HG03575 (cell line): ENCODE measurements at regions not wholly inside any gene's neighbourhood (a gene's known extent, or its start where the extent isn't known, plus 50 kb on each side); places are given as distances from the start of the nearest gene placed in this dataset.
"Not testable (repeated sequence)": the region's sequence is repeated elsewhere in the genome, so short reads cannot be mapped to it uniquely, and the experiment has no call there.

Experiments used
- ATAC-seq: cut with Tn5 transposase; IDR thresholded peaks from one replicate; pipeline ENCODE4 v1.9.1; 2021; ENCODE audit not compliant: unreplicated experiment, insufficient number of reproducible peaks, low FRiP score; ENCODE audit errors: extremely low read depth

DNA sequence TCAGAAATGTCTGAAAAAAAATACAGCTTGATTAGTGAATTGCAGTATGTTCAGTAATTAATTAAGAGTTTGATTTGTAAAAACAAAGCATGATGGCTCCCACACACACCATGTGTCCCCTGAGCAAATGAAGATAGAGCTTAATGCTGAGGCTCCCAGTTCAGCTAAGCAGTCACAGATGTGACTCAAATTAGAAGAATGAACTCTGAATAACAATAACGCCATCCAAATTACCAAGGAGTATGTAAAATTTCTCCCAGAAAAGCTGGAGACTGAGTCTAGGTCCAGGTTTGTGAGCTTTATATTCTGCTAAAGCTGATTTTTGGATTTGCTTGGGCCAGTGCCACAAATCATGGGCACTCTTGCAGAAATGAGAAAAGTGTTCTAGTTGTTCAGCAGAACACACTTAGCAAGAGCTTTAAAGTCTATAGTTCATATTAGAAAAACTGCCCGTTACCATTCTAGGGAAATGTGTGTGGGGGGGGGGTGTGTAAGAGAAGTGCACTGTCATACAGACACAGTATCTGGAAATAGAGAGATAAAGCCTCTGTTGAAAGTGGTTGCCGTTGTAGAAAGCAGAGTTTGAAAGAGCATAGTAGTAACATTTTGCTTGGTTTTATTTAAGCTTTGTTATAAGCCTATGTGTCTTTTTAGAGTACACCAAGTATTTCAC lies 253.1 kb downstream of the BCAT1 start:
- no peak for ATAC-seq

- no peak for ATAC-seq
Measured at GRCh38 chr12:24695103-24695502, 253.8 kb downstream of the BCAT1 start.

GRCh38 chr12:24688601-24689000 lies 260.3 kb downstream of the BCAT1 start:
- ATAC-seq, result no peak

DNA sequence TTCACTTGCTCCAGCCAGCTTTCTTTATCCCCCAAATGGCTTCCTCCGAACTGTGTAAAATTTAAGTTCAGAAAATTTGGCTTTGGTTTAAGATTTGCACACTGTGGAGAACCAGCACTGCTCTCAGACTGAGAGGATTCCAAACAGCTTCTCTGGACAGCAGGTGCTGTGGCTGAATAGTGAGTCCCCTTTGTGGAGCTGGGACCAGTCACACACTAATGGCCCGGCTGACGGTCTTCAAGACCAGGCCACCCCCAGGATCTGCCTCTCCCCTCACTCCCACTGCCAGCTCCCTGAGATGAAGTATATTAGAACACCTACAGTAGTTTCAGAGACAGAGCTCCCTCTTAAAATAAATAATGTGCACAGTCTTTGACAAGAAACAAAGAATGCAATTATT lies 267.3 kb downstream of the BCAT1 start:
- ATAC-seq, result no peak

DNA sequence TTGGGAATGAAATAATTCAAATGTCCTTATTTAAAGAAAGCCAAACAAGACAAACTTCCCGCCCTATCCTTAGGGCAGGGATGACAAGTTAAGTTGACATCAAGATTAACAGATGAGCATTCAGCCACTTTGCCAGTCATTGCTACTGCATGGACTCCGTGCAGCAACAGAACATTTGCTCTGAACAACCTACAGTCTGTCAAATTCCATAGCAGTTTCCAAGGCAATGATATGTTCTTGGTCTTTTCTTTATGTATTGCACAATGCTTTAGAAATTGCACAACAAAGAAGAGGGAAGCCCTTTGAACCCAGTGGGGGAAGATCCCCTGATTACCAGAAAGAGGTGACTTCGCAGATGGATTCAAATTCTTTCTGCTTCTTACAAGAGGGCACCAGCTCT lies 269.8 kb downstream of the BCAT1 start:
- ATAC-seq, result no peak

- ATAC-seq, result no peak
Measured at GRCh38 chr12:24678436-24678835, 270.5 kb downstream of the BCAT1 start.

DNA sequence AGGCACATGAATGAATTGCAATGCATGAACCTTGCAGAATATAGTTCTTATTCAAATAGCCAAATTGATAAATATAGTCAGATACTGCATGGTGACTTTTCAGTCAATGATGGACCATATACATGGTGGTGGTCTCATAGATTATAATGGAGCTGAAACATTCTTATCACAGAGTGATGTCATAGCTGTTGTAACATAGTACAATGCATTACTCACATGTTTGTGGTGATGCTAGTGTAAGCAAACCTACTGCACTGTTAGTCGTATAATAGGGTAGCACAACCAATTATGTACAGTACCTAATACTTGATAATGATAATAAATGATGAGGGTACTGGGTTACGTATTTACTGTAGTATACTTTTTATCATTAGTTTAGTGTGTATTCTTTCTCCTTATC lies 280.3 kb downstream of the BCAT1 start:
- ATAC-seq, result no peak

GRCh38 chr12:24664161-24664880 lies 284.6 kb downstream of the BCAT1 start:
- no peak for ATAC-seq

DNA sequence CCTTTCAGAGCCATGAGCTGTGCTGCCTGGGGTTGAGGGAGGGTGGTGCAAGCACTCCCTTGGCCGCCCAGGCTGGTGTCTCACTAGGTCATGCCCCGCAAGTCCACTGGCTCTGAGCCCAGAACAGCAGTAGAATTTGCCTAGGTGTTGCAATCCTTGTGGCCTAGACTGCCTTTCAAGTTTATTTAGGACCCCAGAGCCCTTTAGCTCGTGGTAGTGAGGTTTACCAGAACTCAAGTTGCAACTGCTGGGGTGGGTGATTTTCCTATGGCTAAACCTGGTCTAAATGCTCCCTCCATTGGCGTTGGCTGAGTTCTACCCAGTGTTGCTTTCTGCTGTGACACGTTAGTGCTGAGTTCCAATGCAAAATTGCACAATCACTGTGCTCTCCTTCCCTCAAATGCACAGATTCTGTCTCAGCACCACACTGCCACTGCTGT lies 287.2 kb downstream of the BCAT1 start:
- ATAC-seq, result no peak

GRCh38 chr12:24659016-24659415 lies 289.9 kb downstream of the BCAT1 start:
- ATAC-seq, result no peak

DNA sequence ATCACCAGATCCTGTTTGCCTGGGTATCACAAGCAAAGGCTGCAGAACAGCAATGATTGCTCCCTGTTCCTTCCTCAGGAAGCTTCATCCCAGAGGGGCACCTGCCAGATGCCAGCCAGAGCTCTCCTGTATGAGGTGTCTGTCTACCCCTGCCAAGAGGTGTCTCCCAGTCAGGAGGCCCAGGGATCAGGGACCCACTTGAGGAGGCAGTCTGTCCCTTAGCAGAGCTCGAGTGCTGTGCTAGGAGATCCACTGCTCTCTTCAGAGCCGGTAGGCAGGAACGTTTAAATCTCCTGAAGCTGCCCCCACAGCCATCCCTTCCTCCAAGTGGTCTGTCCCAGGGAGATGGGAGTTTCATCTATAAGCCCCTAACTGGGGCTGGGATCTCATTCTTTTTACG lies 294.6 kb downstream of the BCAT1 start:
- not testable (repeated sequence) for ATAC-seq

- no peak for ATAC-seq
Measured at GRCh38 chr12:24649634-24650033, 299.3 kb downstream of the BCAT1 start.

DNA sequence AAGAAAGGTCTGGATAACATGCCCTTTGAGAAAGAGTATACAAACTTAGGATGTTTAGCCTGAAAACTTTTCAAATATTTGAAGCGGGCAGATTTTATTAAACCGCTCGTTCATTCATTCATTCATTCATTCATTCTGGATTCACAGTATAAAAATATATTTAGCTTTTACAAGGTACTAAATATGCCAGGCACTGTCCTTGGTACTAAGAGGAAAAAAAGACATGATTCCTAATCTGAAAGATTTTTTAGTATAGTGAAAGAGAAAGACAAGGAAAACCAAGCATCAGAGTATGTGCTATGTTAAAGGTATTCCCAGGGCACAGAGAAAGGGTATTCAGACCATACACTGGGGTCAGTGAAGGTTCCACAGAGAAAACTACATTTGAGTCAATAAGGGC lies 299.7 kb downstream of the BCAT1 start:
- no peak for ATAC-seq

GRCh38 chr12:24645254-24645653 lies 303.6 kb downstream of the BCAT1 start:
- no peak for ATAC-seq

- ATAC-seq, result no peak
Measured at GRCh38 chr12:24643120-24644119, 305.5 kb downstream of the BCAT1 start.

DNA sequence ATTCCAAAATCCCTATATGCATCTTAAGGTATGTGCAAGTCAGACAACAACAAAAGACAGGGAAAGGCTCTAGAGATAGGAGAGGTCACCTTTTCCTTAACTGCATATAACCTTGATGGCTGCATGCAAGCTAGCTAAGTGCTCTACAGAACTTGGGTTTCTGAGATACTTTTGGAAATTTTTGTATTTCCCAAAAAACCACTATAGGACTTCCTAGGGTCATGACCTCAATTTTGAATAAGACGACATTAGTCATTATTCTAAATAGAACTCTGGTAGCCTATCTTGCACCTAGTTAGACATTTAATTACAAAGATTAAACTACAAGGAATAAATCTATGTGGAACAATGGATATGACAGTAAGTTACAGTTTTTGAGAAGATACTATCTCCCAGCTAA lies 309.3 kb downstream of the BCAT1 start:
- ATAC-seq, result no peak

- no peak for ATAC-seq
Measured at GRCh38 chr12:24632466-24632865, 316.4 kb downstream of the BCAT1 start.

DNA sequence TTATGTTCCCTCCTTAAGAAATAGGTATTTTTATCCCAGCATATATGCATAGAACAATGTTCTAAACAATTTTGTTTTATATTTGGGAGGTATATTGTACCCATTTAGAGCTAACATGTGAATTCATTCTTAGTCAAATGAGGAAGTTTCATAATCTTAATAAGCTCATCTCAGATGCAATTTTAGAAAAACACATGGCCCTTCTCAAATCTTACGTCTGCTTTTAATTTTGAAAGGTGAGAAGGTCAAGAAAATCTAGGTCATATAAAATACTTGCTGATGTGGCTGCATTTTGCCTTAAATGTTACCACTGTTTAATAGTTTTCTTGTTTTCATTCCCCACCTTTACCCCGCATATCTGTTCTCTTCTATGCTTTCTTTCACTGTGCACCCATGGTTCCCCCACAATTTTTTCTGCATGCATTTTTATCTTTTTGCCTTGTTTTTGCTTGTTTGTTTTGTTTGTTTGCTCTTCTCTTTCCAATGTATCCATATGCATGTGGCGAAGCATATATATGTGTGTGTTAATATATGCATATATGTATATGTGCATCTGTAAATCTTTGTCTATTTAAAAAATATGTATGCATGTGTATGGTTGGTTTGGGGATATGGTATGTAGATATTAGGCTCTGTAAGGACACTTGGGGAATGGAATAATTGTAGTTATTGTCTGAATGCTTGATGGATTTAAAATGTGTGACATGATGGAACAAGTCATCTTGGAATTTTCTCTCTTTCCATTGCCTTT lies 317.1 kb downstream of the BCAT1 start:
- no peak for ATAC-seq

DNA sequence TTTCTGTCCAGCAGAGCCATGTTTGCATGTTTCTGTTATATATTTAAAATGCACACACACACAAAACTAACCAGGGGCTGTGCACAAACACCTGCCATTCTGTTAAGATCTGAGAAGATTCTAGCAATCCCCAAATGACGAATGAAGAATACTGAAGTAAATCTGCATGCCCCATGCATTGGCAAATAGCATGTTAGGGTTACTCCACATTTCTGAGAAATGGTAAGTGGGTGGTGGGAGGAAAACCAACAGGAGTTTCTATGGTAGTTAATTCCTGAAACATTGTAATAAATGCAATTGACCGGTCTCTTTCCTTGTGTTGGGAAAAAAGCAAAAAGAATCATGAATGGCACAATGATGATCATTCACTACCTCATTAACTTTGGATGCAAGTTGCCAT lies 318.0 kb downstream of the BCAT1 start:
- ATAC-seq, result no peak
